GM19023 (cell line): ENCODE measurements at regions not wholly inside any gene's neighbourhood (a gene's known extent, or its start where the extent isn't known, plus 50 kb on each side); places are given as distances from the start of the nearest gene placed in this dataset.
"Not testable (repeated sequence)": the region's sequence is repeated elsewhere in the genome, so short reads cannot be mapped to it uniquely, and the experiment has no call there.

Source experiments
- ATAC-seq: cut with Tn5 transposase; IDR thresholded peaks from one replicate; pipeline ENCODE4 v1.9.1; 2021; ENCODE audit warnings: mild to moderate bottlenecking, moderate library complexity; ENCODE audit not compliant: unreplicated experiment

DNA sequence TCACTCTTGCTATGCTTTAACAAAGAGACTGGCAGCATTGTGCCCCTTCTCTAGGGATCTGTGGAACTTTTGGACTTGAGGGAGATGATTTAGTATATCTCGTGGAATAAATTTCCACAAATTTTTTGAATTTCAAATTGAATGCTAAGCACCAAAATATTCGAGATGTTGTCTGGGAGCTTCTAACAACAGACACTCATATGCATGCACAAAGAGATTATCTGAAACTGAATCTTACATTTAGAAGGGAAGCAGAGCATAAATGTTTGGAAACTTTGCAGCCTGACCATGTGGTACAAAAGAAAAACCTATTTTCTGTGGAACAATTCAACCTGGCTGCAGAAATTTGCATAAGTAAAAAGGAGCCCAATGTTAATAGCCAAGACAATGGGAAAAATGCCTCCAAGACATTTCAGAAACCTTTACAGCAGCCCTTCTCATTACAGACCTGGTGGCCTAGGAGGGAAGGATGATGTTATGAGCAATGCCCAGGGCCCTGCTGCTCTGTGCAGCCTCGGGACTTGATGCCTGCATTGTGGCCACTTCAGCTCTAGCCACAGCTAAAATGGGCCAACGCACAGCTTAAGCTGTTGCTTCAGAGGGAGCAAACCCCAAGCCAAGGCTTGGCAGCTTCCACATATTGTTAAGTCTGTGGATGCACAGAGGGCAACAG is 285.8 kb upstream of the FAM174A start:
- ATAC-seq, result no peak

DNA sequence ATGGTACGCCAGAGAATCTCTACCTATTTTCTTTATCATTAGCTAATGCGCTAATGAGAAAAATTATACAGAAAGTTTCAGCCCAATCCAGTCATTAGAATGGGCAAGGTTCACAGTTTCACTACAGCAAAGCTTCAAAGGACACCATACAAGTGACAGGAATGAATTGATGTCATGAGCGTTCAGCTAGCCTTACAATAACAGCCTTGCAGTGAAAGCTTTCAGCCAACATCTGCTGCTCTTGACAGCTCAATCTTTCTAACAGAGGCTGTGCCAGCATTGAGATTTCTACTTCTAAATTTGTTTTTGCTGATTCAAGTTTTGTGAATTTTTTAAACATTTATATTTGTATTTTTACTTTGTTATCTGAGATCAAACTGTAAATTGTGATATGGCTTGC is 302.4 kb upstream of the FAM174A start:
- ATAC-seq, result no peak

DNA sequence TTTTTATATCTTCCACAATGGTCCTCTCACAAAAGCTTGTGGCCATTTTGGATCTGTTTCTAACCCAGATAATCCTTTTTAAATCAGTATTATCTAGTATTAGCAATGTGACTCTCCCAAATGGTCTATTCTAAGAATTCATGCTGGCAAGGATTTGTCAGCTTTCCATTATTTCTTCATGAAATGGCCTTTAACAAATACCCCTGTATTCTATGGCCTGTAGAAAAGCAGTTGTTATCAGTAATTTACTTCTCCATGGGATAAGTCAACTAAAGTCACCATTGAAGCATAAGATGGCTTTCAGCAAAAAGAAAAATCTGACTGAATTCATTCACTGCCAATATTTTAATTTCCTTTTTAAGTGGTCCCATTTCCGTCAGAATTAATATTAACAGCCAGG is 346.4 kb upstream of the FAM174A start:
- ATAC-seq, result no peak

DNA sequence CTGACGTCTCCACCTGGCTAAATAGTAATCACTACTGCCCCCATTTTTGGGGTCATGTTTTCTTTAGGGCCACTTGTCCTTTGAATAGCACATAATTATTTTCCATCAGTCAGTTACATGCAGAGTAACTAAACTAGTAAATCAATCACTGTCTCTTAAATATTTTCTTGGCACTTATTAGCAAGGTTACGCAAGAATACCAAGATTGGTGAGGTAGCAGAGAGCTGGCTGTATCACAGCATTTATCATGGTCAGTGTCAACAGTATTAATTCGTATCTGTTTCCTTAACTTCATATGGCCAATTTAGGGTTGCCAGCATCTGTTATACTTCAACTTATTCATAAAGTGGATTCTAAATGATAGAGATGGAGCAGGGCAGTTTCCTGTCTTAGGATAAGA is 346.8 kb upstream of the FAM174A start:
- ATAC-seq, result no peak

GRCh38 chr5:100186181-100186580 is 349.0 kb upstream of the FAM174A start:
- no peak for ATAC-seq

GRCh38 chr5:100182402-100182801 is 352.8 kb upstream of the FAM174A start:
- no peak for ATAC-seq

- no peak for ATAC-seq
Observed at GRCh38 chr5:100175346-100175745, 359.8 kb upstream of the FAM174A start.

GRCh38 chr5:100165309-100165708 is 369.9 kb upstream of the FAM174A start:
- ATAC-seq, result peak; percentile 100

- no peak for ATAC-seq
Observed at GRCh38 chr5:100161868-100162267, 373.3 kb upstream of the FAM174A start.

- ATAC-seq, result no peak
Observed at GRCh38 chr5:100157066-100157465, 378.1 kb upstream of the FAM174A start.

GRCh38 chr5:100148239-100148638 is 386.9 kb upstream of the FAM174A start:
- no peak for ATAC-seq

- no peak for ATAC-seq
Observed at GRCh38 chr5:100142607-100143006, 392.6 kb upstream of the FAM174A start.

- ATAC-seq, result no peak
Observed at GRCh38 chr5:100131161-100131560, 404.0 kb upstream of the FAM174A start.

GRCh38 chr5:100130307-100130706 is 404.9 kb upstream of the FAM174A start:
- ATAC-seq, result no peak

DNA sequence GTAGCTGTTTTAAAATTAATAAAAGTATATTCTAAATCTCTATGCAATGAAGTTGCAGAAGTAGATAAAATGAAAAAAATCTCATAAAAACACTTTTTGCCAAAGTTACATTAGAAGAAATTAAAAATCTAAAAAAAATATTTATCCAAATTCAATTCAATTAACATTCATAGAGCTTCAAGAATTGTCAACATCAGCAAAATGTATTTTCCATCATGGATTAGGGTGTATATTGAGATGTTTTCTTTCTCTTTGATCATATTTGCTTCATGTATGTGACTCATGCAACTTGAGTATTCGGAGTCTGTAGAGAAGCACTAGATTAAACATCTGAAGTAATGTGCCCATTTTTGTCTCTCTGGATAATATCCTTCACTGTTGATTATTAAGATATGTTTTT is 415.3 kb upstream of the FAM174A start:
- ATAC-seq, result no peak

- ATAC-seq, result no peak
Observed at GRCh38 chr5:100110497-100110896, 424.7 kb upstream of the FAM174A start.

DNA sequence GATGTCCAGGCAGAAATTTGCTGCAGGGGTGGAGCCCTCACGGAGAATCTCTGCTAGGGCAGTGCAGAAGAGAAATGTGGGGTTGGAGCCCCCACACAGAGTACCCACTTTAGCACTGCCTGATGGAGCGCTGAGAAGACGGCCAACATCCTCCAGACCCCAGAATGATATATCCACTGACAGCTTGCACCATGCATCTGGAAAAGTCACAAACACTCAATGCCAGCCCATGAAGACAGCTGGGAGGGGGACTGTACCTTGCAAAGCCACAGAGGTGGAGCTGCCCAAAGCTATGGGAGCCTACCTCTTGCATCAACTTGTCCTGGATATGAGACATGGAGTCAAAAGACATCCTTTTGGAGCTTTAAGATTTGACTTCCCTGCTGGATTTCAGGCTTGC is 426.3 kb upstream of the FAM174A start:
- ATAC-seq, result no peak

DNA sequence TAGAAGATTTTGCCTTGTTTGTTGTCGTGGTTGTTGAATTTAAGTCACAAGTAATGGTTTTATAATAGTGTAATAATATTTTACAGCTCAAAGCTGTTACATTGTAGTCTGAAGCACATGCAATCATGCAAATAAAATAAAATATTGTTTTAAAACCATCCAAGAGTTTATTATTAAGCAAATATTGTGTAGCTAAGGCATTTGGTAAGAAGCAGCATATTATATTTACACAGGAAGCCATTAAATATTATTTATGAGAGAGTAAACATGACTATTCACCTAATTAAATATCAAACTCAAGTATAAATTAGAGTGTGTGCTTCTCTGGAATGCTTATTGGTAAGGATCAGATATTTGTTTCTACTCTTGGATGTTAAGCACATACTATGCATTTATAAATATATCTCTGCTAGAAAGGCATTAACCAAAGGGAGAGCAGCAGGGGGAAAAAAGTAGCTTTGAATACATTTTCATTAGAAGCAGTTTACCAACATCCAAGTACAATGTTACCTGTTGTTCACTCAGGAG is 431.5 kb upstream of the FAM174A start:
- ATAC-seq, result not testable (repeated sequence)

GRCh38 chr5:100101466-100101865 is 433.7 kb upstream of the FAM174A start:
- ATAC-seq, result not testable (repeated sequence)

DNA sequence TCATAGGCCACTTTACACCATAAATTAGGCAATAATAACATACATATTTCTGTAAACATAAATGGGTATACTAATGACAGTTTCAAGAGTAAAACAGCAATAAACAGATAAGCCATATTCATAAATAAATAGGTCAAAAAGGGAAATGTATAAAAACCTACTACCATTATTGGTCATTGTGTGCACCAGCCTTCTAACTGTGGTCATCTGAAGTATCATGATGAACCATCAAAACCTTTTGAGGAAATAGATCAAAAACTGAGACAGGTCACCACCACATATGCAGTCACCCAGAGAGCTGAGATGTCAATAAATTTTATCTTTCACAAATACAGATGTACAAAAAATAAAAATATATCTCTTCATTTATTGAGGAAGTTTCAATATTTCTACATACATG is 438.8 kb upstream of the FAM174A start:
- not testable (repeated sequence) for ATAC-seq

- ATAC-seq, result not testable (repeated sequence)
Observed at GRCh38 chr5:100080703-100081102, 454.5 kb upstream of the FAM174A start.

DNA sequence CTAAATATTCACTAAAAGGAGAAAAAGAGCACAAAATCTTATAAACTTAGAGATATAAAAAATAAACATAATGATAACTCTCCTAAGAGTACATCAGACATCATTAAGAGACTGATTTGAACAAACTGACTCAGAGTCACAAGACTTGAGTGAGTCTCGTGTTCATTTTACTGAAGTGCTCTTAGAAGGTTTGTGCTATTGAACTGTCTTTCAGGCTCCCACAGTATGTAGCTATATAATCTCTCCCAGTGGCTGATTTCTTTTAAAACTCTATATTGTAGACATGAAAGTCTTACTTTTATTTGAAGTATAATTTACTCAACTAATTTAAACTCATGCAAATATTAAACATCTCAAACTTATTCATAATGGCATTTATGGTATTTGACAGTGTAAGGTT is 456.0 kb upstream of the FAM174A start:
- ATAC-seq, result not testable (repeated sequence)

DNA sequence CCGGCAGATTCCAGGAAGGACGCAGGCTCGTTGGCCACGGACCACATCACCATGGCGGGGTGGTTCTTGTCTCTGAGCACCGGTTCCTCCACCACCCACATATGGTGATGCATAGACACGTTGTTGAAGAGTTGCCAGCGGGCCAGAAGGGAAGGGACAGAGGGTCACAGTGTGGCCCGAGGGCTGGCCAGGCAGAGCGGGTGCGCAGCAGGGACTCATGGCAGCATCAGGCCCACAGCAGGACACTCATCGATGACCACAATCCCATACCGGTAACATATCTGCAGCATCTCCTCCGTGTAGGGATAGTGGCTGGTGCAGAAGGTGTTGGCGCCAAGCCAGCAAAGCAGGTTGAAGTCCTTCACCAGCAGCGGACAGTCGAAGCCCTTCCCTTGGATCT is 469.2 kb upstream of the FAM174A start:
- ATAC-seq, result not testable (repeated sequence)
